ENCODE measurements at regions not wholly inside any gene's neighbourhood (a gene's known extent, or its start where the extent isn't known, plus 50 kb on each side); places are given as distances from the start of the nearest gene placed in this dataset.
"Not testable (repeated sequence)": the region's sequence is repeated elsewhere in the genome, so short reads cannot be mapped to it uniquely, and the experiment has no call there.

- DNase-seq (ENCODE audit: insufficient read length, low spot score); FAIRE-seq: not testable (repeated sequence)
These were observed 95.6 kb downstream of the FAM72B start for GRCh38 chr1:121088568-121088967.

GRCh38 chr1:121092329-121092968 is 91.7 kb downstream of the FAM72B start:
- FAIRE-seq; DNase-seq (ENCODE audit: insufficient read length, low spot score): not testable (repeated sequence)

DNA sequence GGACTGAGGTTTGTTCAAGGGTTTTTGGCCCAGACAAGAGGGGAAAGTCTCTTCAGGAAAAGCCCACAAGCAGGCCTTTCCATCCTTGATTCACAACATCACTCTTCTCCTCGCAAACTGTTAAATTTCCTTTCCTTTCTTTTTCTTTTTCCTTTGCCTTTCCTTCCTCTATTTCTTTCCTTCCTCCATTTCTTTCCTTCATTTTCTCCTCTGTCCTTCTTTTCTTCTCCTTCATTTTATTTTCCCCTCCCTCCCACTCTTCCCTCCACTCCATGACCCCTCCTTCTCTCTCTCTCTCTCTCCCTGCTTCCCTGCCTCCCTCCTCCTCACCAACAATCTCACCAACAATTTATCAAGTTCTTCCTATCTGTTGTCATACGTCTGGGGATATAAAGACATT is 89.1 kb downstream of the FAM72B start:
- FAIRE-seq; DNase-seq (ENCODE audit: insufficient read length, low spot score): not testable (repeated sequence)

- not testable (repeated sequence) for DNase-seq (ENCODE audit: insufficient read length, low spot score); FAIRE-seq
- peak; percentile 38 for TF ChIP-seq CTCF (IDR thresholded peaks at IDR 0.05; ENCODE audit: insufficient read depth, missing control alignments)
These were observed 86.8 kb downstream of the FAM72B start for GRCh38 chr1:121097127-121097866.

DNA sequence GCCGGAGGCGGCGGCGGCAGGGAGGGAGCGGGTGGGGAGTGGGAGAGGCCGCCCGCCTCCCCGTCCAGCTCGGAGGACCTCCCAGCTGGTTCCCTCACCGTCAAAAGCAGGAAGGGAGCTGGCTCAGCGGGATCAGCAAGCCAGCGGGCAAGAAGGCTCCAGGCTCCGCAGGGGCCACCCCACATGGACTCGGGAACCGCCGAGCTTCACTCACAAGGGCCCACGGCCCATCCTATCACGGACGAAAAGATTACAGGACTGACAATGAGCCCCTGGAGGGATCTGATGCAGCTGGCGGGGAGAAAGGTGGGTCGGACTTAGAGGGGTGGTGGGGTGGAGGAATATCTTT is 86.3 kb downstream of the FAM72B start:
- DNase-seq (ENCODE audit: insufficient read length, low spot score) = peak; percentile 0
- FAIRE-seq = not testable (repeated sequence)

- FAIRE-seq; DNase-seq (ENCODE audit: insufficient read length, low spot score): not testable (repeated sequence)
These were observed 75.1 kb downstream of the FAM72B start for GRCh38 chr1:121109025-121109424.

DNA sequence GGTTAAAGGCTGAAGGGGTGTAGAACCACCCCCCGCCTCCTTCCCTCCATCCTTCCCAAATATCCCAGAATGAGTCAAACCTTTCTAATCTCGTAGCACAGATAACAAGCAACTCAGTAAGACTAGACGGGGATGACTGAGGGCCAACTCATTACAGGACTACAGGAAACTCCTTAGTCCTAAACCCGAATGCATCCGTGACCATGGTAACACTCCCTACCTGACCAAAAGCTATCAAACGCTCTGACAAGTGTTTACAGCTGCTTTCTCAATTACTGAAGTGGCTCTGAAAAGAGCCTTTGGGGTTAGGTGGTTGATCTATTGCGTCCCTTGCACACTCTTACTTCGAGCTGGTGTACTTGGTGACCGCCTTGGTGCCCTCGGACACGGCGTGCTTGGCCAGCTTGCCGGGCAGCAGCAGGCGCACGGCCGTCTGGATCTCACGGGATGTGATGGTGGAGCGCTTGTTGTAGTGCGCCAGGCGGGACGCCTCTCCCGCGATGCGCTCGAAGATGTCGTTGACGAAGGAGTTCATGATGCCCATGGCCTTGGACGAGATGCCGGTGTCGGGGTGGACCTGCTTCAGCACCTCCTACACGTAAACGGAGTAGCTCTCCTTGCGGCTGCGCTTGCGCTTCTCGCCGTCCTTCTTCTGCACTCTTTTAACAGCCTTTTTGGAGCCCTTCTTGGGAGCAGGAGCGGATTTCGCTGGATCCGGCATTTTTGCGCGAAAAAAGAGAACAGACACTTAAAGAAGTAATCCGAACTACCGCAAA is 67.4 kb downstream of the FAM72B start:
- not testable (repeated sequence) for DNase-seq (ENCODE audit: insufficient read length, low spot score); FAIRE-seq

DNA sequence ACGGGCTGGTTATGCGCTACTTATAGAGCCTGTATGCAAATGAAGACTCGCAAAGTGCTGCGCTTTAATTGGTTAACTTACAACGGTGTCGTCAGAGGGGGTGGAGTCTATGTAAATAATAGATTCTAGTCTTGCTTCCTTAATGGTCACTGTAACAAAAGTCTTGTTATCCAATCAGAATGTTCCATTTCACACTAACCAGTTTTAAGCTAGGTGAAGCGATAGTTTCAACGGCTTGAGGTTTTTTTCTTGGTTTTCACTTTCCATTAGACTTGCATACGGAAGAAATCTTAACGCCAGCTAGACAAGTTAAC is 66.9 kb downstream of the FAM72B start:
- FAIRE-seq; DNase-seq (ENCODE audit: insufficient read length, low spot score): not testable (repeated sequence)

DNA sequence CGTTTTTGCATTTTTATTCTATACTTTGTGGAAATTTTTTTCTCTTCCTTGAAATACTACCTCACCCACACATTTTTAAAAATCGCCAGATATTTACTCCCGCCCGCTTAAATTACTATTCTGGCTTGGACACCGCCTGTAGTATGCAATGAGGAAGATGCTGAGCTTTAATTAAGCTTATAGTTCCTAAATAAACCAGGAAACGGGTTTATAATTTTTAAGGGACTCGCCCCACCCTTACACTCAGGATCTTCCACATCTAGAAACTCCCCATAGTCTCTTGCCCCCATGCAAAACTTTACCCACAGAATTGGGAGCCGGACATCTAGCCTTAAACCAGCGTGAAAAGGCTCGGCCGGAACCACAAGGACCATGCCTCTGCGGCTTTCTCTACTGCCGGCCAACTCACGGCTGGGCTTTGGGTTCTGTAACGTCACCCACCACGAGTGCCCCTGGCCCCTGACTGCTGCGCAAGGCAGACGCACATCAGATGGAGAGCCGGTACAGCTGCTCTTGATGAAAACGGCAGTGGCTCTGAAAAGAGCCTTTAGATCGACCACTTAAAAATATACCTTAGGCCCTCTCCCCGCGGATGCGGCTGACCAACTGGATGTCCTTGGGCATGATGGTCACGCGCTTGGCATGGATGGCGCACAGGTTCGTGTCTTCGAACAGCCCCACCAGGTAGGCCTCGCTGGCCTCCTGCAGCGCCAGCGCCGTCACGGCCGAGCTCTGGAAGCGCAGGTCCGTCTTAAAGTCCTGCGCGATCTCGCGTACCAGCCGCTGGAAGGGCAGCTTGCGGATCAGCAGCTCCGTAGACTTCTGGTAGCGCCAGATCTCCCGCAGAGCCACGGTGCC is 66.3 kb downstream of the FAM72B start:
- FAIRE-seq; DNase-seq (ENCODE audit: insufficient read length, low spot score): not testable (repeated sequence)

Data from D721Med (cell line).